ENCODE measurements at regions not wholly inside any gene's neighbourhood (a gene's known extent, or its start where the extent isn't known, plus 50 kb on each side); places are given as distances from the start of the nearest gene placed in this dataset.
A peak's percentile ranks its signal among the peaks of the same experiment; 100 is the strongest.
"Not testable (repeated sequence)": the region's sequence is repeated elsewhere in the genome, so short reads cannot be mapped to it uniquely, and the experiment has no call there.

GRCh38 chr9:40361018-40361417 lies 767.5 kb downstream of the FOXD4L6 start:
- intact Hi-C loops (cut with DNase I, micrococcal nuclease); CTCF ChIA-PET; ATAC-seq; H3K36me3 Mint-ChIP-seq (ENCODE audit: low read depth); POLR2A ChIA-PET; H3K9me3 Mint-ChIP-seq (ENCODE audit: low read depth); H3K27ac Mint-ChIP-seq; H3K4me1 Mint-ChIP-seq; H3K27me3 Mint-ChIP-seq; H3K4me3 Mint-ChIP-seq: not testable (repeated sequence)
- peak; percentile 4 for DNase-seq

- H3K4me1 Mint-ChIP-seq; ATAC-seq; intact Hi-C loops (cut with DNase I, micrococcal nuclease); DNase-seq; H3K36me3 Mint-ChIP-seq (ENCODE audit: low read depth); H3K4me3 Mint-ChIP-seq; CTCF ChIA-PET; H3K27me3 Mint-ChIP-seq; H3K9me3 Mint-ChIP-seq (ENCODE audit: low read depth); H3K27ac Mint-ChIP-seq; POLR2A ChIA-PET: not testable (repeated sequence)
Observed at GRCh38 chr9:40330958-40331357, 797.5 kb downstream of the FOXD4L6 start.

GRCh38 chr9:40328907-40329306 lies 799.6 kb downstream of the FOXD4L6 start:
- H3K9me3 Mint-ChIP-seq (ENCODE audit: low read depth); H3K36me3 Mint-ChIP-seq (ENCODE audit: low read depth); ATAC-seq; H3K4me3 Mint-ChIP-seq; POLR2A ChIA-PET; intact Hi-C loops (cut with DNase I, micrococcal nuclease); H3K27me3 Mint-ChIP-seq; CTCF ChIA-PET; H3K4me1 Mint-ChIP-seq; DNase-seq; H3K27ac Mint-ChIP-seq: not testable (repeated sequence)

GRCh38 chr9:40326179-40326578 lies 802.3 kb downstream of the FOXD4L6 start:
- intact Hi-C loops (cut with DNase I, micrococcal nuclease); H3K27ac Mint-ChIP-seq; CTCF ChIA-PET; H3K9me3 Mint-ChIP-seq (ENCODE audit: low read depth); H3K4me3 Mint-ChIP-seq; POLR2A ChIA-PET; ATAC-seq; DNase-seq; H3K4me1 Mint-ChIP-seq; H3K36me3 Mint-ChIP-seq (ENCODE audit: low read depth); H3K27me3 Mint-ChIP-seq: not testable (repeated sequence)

- H3K9me3 Mint-ChIP-seq (ENCODE audit: low read depth); H3K27me3 Mint-ChIP-seq; DNase-seq; CTCF ChIA-PET; POLR2A ChIA-PET; H3K4me1 Mint-ChIP-seq; H3K36me3 Mint-ChIP-seq (ENCODE audit: low read depth); ATAC-seq; H3K27ac Mint-ChIP-seq; H3K4me3 Mint-ChIP-seq; intact Hi-C loops (cut with DNase I, micrococcal nuclease): not testable (repeated sequence)
Observed at GRCh38 chr9:40322730-40323129, 805.8 kb downstream of the FOXD4L6 start.

GRCh38 chr9:40321857-40322256 lies 806.6 kb downstream of the FOXD4L6 start:
- ATAC-seq; H3K9me3 Mint-ChIP-seq (ENCODE audit: low read depth); H3K27ac Mint-ChIP-seq; DNase-seq; H3K36me3 Mint-ChIP-seq (ENCODE audit: low read depth); H3K4me3 Mint-ChIP-seq; POLR2A ChIA-PET; H3K4me1 Mint-ChIP-seq; intact Hi-C loops (cut with DNase I, micrococcal nuclease); CTCF ChIA-PET; H3K27me3 Mint-ChIP-seq: not testable (repeated sequence)

GRCh38 chr9:40321204-40321603 lies 807.3 kb downstream of the FOXD4L6 start:
- POLR2A ChIA-PET; H3K4me1 Mint-ChIP-seq; ATAC-seq; intact Hi-C loops (cut with DNase I, micrococcal nuclease); CTCF ChIA-PET; H3K4me3 Mint-ChIP-seq; H3K27me3 Mint-ChIP-seq; H3K27ac Mint-ChIP-seq; H3K36me3 Mint-ChIP-seq (ENCODE audit: low read depth); H3K9me3 Mint-ChIP-seq (ENCODE audit: low read depth); DNase-seq: not testable (repeated sequence)

GRCh38 chr9:40315215-40315614 lies 813.3 kb downstream of the FOXD4L6 start:
- intact Hi-C loops (cut with DNase I, micrococcal nuclease); H3K27me3 Mint-ChIP-seq; H3K4me3 Mint-ChIP-seq; CTCF ChIA-PET; H3K4me1 Mint-ChIP-seq; H3K9me3 Mint-ChIP-seq (ENCODE audit: low read depth); POLR2A ChIA-PET; DNase-seq; H3K36me3 Mint-ChIP-seq (ENCODE audit: low read depth); H3K27ac Mint-ChIP-seq; ATAC-seq: not testable (repeated sequence)

- H3K4me1 Mint-ChIP-seq; ATAC-seq; H3K9me3 Mint-ChIP-seq (ENCODE audit: low read depth); CTCF ChIA-PET; intact Hi-C loops (cut with DNase I, micrococcal nuclease); DNase-seq; H3K27ac Mint-ChIP-seq; POLR2A ChIA-PET; H3K27me3 Mint-ChIP-seq; H3K36me3 Mint-ChIP-seq (ENCODE audit: low read depth); H3K4me3 Mint-ChIP-seq: not testable (repeated sequence)
Observed at GRCh38 chr9:40289999-40290398, 838.5 kb downstream of the FOXD4L6 start.

Data from activated CD4-positive, alpha-beta T cell treated with anti-CD3 and anti-CD28 coated beads for 36 hours (primary cell).